Thyroid gland (tissue), 4 donors: ENCODE measurements at regions not wholly inside any gene's neighbourhood (a gene's known extent, or its start where the extent isn't known, plus 50 kb on each side); places are given as distances from the start of the nearest gene placed in this dataset.

Experiments used
- DNase-seq, 2 donors: peaks; one replicate each; pipeline ENCODE4 v3.0.0-alpha.2; 2019
- H3K27ac ChIP-seq, 3 donors: fragments of 200-600 bp; sonication (generic); 1 replicate in 2 of 3; 2 replicates in 1 of 3; pipeline ENCODE4 v1.5.1; 2016 to 2019; ENCODE audit warnings: mild to moderate bottlenecking in 1 of 3, moderate library complexity in 1 of 3
- H3K27me3 ChIP-seq: fragments of 200-600 bp; sonication (generic); one replicate; pipeline ENCODE4 v1.5.1; 2019
- H3K36me3 ChIP-seq, 2 donors: fragments of 200-600 bp; sonication (generic); one replicate each; pipeline ENCODE4 v1.5.1; 2016 to 2019
- H3K4me1 ChIP-seq, 2 donors: fragments of 200-600 bp; sonication (generic); one replicate each; pipeline ENCODE4 v1.5.1; 2017 to 2019
- H3K4me3 ChIP-seq, 3 donors: fragments of 200-600 bp; sonication (generic); replicated peaks in 1 of 3; 1 replicate in 2 of 3; 2 replicates in 1 of 3; pipeline ENCODE4 v1.5.1; 2016; ENCODE audit warnings: mild to moderate bottlenecking in 1 of 3
- H3K9me3 ChIP-seq: fragments of 200-600 bp; sonication (generic); one replicate; pipeline ENCODE4 v1.5.1; 2017
- CTCF ChIP-seq, 6 experiments: fragments of 200-600 bp in 3 of 6; fragments of 450-650 bp in 3 of 6; sonication (generic) in 3 of 6; IDR thresholded peaks; one replicate each; pipeline ENCODE4 v1.5.1; 2016 to 2019; ENCODE audit warnings: antibody characterized with exemption in 6 of 6, mild to moderate bottlenecking in 2 of 6, inconsistent platforms in 1 of 6, moderate library complexity in 1 of 6
- POLR2A ChIP-seq, 2 donors: fragments of 450-650 bp; IDR thresholded peaks; one replicate each; pipeline ENCODE4 v1.6.1; 2017; ENCODE audit warnings: antibody characterized with exemption in 2 of 2, mild to moderate bottlenecking in 2 of 2, moderate library complexity in 1 of 2
- WGBS, 2 donors: methylation state at CpG; one replicate each; pipeline ENCODE4 v1.1.5; 2017; 5-methylcytosine and 5-hydroxymethylcytosine counted together
- intact Hi-C: fragments of 100-400 bp; cut with DNase I; formaldehyde crosslinking; loops from one replicate; pipeline ENCODE4 v1.15.1; 2023

DNA sequence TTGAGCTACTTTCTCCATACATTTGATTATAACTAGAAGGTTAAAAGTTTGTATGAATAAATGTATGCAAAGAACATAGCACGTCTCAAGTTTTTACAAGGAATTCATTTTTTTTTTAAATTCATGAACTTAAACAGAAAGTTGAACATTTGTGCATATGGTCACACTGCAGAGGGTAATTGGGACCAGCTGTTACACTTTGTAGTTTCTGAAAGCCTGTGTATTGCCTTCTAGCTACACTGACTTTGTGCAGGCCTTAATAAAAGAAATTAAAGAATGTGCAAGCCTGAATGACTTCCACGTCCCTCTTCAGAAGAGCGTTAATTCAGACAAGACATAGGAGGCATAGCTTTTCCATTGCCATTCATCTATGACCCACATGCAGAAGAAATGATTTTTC, 153.1 kb upstream of the PCDH18 start:
- no peak for DNase-seq

DNA sequence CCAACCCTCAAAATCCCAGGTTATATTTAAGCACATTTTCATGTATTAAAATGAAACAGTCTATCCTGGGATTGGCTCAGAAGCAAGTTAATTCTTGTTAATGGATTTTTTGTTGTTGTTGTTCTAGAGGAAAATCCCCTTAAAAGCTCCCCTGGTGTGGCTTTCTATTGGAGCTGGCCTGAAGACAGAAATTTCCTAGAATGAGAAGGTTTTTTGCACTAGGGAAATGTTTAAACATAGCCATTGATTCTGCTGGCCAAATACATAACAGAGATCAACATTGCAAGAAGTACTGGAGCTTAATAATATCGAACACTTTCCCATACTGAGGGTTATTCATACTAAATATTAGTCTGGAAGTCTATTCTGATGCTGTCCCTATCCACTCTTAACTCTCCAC, 148.8 kb upstream of the PCDH18 start:
- no peak overlapping the region for H3K4me3 ChIP-seq
- H3K9me3 ChIP-seq, result no peaks in the 10 kb centered on the region
- no peak for TF ChIP-seq CTCF (IDR thresholded peaks at IDR 0.05)
- no peak for TF ChIP-seq POLR2A (IDR thresholded peaks at IDR 0.05)
- no peaks in the 10 kb centered on the region for H3K4me1 ChIP-seq
- intact Hi-C loops, result no loop called here
- no peak for DNase-seq
- 83 to 85% methylated on average over 1 of the region's 1 CpG for WGBS, 2 donors
- no peak overlapping the region for H3K27ac ChIP-seq
- no peaks in the 10 kb centered on the region for H3K36me3 ChIP-seq
- no peaks in the 10 kb centered on the region for H3K27me3 ChIP-seq

More for the DNA sequence above, 153.1 kb upstream of the PCDH18 start:
- intact Hi-C loops, result no loop called here
- H3K4me3 ChIP-seq, result no peak overlapping the region
- no peaks in the 10 kb centered on the region for H3K27me3 ChIP-seq
- H3K9me3 ChIP-seq, result no peaks in the 10 kb centered on the region
- 43 to 74% methylated on average over 3 of the region's 3 CpGs for WGBS, 2 donors
- no peaks in the 10 kb centered on the region for H3K4me1 ChIP-seq
- H3K27ac ChIP-seq, result no peak overlapping the region
- TF ChIP-seq CTCF (IDR thresholded peaks at IDR 0.05) (no peak), POLR2A (IDR thresholded peaks at IDR 0.05) (no peak)
- H3K36me3 ChIP-seq, result no peaks in the 10 kb centered on the region

GRCh38 chr4:137678796-137679195, 146.5 kb upstream of the PCDH18 start:
- no peaks in the 10 kb centered on the region for H3K27me3 ChIP-seq
- no peaks in the 10 kb centered on the region for H3K4me1 ChIP-seq
- TF ChIP-seq POLR2A (IDR thresholded peaks at IDR 0.05) (no peak), CTCF (IDR thresholded peaks at IDR 0.05) (no peak)
- no peaks in the 10 kb centered on the region for H3K36me3 ChIP-seq
- H3K4me3 ChIP-seq, result no peak overlapping the region
- no peaks in the 10 kb centered on the region for H3K9me3 ChIP-seq
- no peak overlapping the region for H3K27ac ChIP-seq
- intact Hi-C loops, result no loop called here
- DNase-seq, result no peak
- WGBS, 2 donors, result 73 to 79% methylated on average over 1 of the region's 1 CpG

- no peaks in the 10 kb centered on the region for H3K4me1 ChIP-seq
- H3K27ac ChIP-seq, result no peak overlapping the region
- TF ChIP-seq CTCF (IDR thresholded peaks at IDR 0.05), result no peak
- intact Hi-C loops, result no loop called here
- H3K9me3 ChIP-seq, result no peaks in the 10 kb centered on the region
- H3K36me3 ChIP-seq, result no peaks in the 10 kb centered on the region
- no peak overlapping the region for H3K4me3 ChIP-seq
- H3K27me3 ChIP-seq, result no peaks in the 10 kb centered on the region
- no peak for DNase-seq
Observed at GRCh38 chr4:137677863-137678262, 145.6 kb upstream of the PCDH18 start.

- no peak for DNase-seq
- TF ChIP-seq POLR2A (IDR thresholded peaks at IDR 0.05) (no peak), CTCF (IDR thresholded peaks at IDR 0.05) (no peak)
- no peak overlapping the region for H3K27ac ChIP-seq
- no peaks in the 10 kb centered on the region for H3K27me3 ChIP-seq
- no peaks in the 10 kb centered on the region for H3K36me3 ChIP-seq
- intact Hi-C loops, result no loop called here
- no peaks in the 10 kb centered on the region for H3K9me3 ChIP-seq
- WGBS, 2 donors, result 91 to 94% methylated on average over 1 of the region's 1 CpG
- no peak overlapping the region for H3K4me3 ChIP-seq
- no peaks in the 10 kb centered on the region for H3K4me1 ChIP-seq
Observed at GRCh38 chr4:137676357-137676998, 144.2 kb upstream of the PCDH18 start.
